ENCODE measurements at regions not wholly inside any gene's neighbourhood (a gene's known extent, or its start where the extent isn't known, plus 50 kb on each side); places are given as distances from the start of the nearest gene placed in this dataset.
A peak's percentile ranks its signal among the peaks of the same experiment; 100 is the strongest.
"Not testable (repeated sequence)": the region's sequence is repeated elsewhere in the genome, so short reads cannot be mapped to it uniquely, and the experiment has no call there.

DNA sequence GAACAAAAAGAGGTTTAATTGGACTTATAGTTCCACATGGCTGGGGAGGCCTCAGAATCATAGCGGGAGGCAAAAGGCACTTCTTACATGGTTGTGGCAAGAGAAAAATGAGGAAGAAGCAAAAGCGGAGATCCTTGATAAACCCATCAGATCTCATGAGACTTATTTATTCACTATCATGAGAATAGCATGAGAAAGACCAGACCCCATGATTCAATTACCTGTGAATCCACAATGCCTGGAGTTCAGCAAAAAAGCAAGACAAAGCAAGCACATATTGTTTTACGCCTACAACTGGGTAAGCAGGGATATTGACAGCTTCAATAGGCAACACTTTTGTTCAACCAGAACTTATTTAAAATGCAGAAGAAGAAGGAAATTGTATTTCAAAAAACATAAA lies 218.2 kb downstream of the RPL10L start:
- no peak for DNase-seq (ENCODE audit: low read depth)

- DNase-seq (ENCODE audit: low read depth): no peak
Measured at GRCh38 chr14:46432516-46432915, 219.1 kb downstream of the RPL10L start.

- no peak for DNase-seq (ENCODE audit: low read depth)
Measured at GRCh38 chr14:46417066-46417465, 234.5 kb downstream of the RPL10L start.

DNA sequence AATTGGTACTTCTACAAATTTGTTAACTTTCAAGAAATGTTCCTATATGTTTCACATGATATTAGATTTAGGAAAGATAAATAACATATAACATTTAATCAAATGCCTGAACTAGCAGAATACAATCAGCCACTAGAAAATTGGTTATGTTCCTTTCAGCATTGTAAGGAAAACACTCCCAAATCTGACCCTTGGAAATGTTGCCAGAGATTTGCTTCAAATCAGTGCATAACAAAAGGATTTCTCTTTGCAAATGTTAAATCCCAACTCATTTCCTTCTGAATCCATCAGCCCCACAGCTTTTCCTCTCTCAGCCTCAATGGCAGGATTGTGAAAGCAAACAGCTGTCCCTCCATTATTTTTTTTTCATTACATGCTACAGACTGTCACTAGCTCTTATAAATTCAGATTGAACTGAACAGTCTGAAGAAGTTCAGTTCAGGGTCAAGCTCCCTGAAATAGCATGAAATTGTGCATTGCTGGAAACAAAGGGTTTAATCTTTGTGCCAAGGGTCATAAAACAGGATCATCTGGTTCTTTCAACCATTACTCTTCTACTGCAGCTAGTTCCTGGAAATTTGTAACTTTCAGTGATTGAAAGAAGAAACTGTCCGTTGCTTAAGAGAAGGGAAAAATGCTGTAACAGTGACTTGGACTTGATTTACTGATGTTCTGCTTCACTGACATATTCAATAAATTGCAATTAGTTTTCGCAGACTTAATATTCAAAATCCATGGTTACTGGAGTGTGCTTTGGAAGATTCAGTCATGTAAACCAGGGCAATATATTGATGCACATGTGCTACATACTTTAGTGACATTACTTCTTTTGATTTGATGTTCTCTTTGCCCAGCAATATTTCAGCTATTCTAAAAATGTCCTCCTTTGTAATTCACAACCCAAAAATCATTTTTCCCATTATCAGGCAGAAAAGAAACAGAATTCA lies 246.4 kb downstream of the RPL10L start:
- DNase-seq (ENCODE audit: low read depth): no peak

- DNase-seq (ENCODE audit: low read depth): not testable (repeated sequence)
Measured at GRCh38 chr14:46402001-46402690, 249.4 kb downstream of the RPL10L start.

- no peak for DNase-seq (ENCODE audit: low read depth)
Measured at GRCh38 chr14:46401066-46401465, 250.5 kb downstream of the RPL10L start.

GRCh38 chr14:46399049-46399448 lies 252.5 kb downstream of the RPL10L start:
- DNase-seq (ENCODE audit: low read depth): no peak

GRCh38 chr14:46384611-46385010 lies 267.0 kb downstream of the RPL10L start:
- DNase-seq (ENCODE audit: low read depth): no peak

DNA sequence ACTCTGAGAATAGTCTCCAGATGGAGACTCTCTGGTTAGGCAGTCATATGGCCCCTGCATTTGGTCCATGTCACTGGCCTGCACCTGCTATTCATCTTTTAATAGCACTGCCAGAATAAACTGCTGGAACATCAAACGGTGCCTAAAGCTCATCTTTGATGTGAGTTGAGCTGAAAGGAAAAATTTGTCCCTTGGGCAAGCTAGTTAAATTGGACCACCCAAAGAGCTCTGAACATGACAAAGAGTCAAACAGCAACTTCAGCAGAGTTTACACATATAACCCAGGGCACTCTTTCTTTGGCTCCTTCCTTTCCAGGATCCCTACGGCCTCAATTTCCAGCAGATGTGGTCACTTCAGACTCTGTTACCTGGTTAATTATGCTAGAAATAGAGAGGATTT lies 269.9 kb downstream of the RPL10L start:
- no peak for DNase-seq (ENCODE audit: low read depth)

DNA sequence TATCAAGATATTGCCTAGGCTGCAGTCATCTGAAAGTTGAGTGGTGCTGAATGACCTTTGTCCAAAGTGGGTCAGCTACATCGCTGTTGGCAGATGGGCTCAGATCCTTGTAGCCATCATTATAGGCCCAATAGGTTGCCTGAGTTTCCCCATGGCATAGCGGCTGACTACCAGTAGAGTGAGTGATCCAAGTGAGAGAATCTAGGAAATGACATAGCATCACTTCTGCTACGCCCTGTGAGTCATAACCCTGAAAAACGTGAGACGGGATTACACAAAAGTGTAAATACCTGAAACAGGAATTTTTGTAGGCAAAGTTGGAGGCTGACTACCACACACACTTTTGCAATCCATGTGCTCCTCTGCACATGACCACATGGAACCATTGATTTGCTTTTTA lies 273.3 kb downstream of the RPL10L start:
- DNase-seq (ENCODE audit: low read depth): no peak

DNA sequence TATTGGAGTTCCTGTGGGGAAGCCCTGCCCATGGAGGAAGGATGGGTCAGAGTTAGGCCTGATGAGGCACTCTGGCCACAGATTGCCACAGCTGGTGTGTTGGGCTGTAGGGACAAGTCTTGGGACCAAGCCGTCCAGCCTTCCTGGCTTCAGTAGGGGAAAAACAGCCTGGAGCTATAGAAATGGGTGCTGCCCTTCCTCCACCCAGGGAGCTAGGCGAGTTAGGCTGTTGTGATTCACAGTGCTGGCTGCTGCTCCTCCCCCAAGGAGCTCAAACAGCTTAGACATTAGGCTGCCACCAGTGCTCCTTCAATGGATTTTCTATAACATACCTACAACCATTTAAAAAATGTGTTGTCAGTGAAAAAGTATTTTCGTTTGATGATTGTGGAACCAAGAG lies 274.3 kb downstream of the RPL10L start:
- DNase-seq (ENCODE audit: low read depth): no peak

DNA sequence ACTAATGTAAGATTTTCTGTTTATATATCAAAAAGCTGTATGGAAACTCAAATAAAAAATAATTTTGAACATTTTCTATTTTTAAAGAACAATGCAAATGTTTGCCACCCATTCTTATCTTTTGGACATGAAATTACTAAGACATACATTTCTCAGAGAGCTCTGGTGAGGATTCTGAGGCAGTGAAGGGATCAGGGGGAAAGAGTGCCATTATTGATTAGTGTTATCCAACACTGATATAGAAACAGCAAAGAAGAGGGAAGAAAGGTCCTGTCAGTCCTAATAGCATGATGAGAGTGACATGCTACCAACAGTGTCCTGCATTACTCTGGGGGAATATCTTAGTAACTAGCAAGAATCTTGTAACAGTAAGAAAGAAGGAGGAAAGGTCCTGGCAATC lies 282.2 kb downstream of the RPL10L start:
- no peak for DNase-seq (ENCODE audit: low read depth)

DNA sequence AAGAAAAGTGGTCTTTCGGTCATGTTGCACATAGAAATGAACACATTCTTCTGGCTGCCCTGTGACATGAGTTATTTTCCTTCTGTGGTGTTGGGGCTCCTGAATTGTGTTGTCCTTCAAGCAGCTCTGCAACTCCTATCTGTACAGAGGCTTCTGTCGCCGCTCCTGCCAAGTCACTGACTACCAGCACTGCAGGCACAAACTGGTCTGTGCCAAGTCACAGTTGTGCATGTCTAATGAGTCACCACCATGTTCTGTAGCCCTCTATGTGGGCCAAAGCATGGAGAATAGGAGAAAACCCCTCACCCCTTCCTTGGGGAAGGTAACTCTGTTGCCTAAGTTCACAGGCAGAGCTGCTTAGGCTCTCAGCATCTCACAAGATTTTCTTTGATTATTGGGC lies 283.3 kb downstream of the RPL10L start:
- DNase-seq (ENCODE audit: low read depth): no peak

GRCh38 chr14:46352844-46353243 lies 298.7 kb downstream of the RPL10L start:
- DNase-seq (ENCODE audit: low read depth): no peak

- DNase-seq (ENCODE audit: low read depth): peak; percentile 3
Measured at GRCh38 chr14:46344327-46344937, 307.1 kb downstream of the RPL10L start.

GRCh38 chr14:46325777-46326176 lies 325.8 kb downstream of the RPL10L start:
- no peak for DNase-seq (ENCODE audit: low read depth)

- DNase-seq (ENCODE audit: low read depth): no peak
Measured at GRCh38 chr14:46325157-46325556, 326.4 kb downstream of the RPL10L start.

- DNase-seq (ENCODE audit: low read depth): no peak
Measured at GRCh38 chr14:46323404-46323762, 328.2 kb downstream of the RPL10L start.

DNA sequence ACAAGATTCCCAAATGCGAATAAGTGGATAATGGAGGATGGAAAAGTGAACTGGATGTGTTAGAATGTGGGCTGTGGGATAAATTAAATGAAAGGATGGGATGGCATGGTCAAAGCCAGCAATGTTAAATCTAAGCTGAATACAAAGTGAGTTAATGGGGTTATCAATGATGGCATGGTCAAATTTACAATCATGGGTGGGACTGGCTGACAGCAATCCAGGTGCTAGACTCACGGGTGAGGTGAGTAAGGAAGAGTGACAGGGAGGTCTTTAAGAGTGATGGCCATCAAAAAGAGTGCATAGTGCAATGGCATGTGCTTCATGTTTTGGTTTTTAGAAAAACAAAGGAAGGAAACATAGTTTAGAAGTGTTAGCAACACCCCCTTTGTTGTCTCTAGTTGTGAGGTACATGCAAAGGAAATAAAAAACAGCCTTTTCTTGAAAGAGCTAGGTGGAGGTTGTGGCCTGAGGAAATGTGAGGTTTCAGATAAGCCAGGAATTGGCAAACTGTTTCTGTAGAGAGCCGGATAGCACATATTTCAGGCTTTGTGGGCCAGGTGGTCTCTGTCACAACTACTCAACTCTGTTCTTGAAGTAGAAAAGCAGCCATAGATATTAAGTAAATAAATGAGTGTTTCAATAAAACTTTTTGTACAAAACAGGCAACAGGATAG lies 328.7 kb downstream of the RPL10L start:
- DNase-seq (ENCODE audit: low read depth): no peak

DNA sequence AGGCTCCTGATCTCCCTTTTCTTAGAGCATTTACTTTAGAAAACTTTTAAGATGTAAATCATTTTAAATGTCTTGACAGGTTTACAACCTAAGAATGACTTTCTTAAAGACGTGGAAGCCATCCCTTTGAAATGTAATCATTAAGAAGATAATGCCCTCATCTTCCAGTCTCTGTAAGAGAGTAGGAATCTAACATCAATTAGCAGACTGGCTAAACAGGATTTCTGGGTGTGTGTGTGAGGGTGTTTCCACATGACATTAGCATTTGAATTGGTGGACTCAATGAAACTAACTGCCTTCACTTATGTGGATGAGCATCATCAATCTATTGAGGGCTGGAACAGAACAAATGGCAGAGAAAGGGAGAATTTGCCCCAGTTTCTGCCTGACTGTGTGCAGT lies 329.5 kb downstream of the RPL10L start:
- DNase-seq (ENCODE audit: low read depth): no peak

GRCh38 chr14:46306267-46306666 lies 345.3 kb downstream of the RPL10L start:
- no peak for DNase-seq (ENCODE audit: low read depth)

GRCh38 chr14:46300765-46301164 lies 350.8 kb downstream of the RPL10L start:
- DNase-seq (ENCODE audit: low read depth): no peak

Measured in M059J (cell line).